ENCODE measurements at regions not wholly inside any gene's neighbourhood (a gene's known extent, or its start where the extent isn't known, plus 50 kb on each side); places are given as distances from the start of the nearest gene placed in this dataset.
"Not testable (repeated sequence)": the region's sequence is repeated elsewhere in the genome, so short reads cannot be mapped to it uniquely, and the experiment has no call there.

- no peak for DNase-seq
These were observed 134.4 kb upstream of the TOP1 start for GRCh38 chr20:40894237-40894630.

- DNase-seq = no peak
These were observed 133.4 kb upstream of the TOP1 start for GRCh38 chr20:40895182-40895581.

- no peak for DNase-seq
These were observed 131.6 kb upstream of the TOP1 start for GRCh38 chr20:40896814-40897700.

GRCh38 chr20:40899344-40899743, 129.3 kb upstream of the TOP1 start:
- no peak for DNase-seq

- no peak for DNase-seq
These were observed 127.9 kb upstream of the TOP1 start for GRCh38 chr20:40900666-40901215.

- no peak for DNase-seq
These were observed 126.0 kb upstream of the TOP1 start for GRCh38 chr20:40902661-40903060.

GRCh38 chr20:40908309-40908708, 120.3 kb upstream of the TOP1 start:
- no peak for DNase-seq

- not testable (repeated sequence) for DNase-seq
These were observed 119.1 kb upstream of the TOP1 start for GRCh38 chr20:40909489-40909888.

GRCh38 chr20:40910436-40910835, 118.2 kb upstream of the TOP1 start:
- DNase-seq = not testable (repeated sequence)

GRCh38 chr20:40911152-40911551, 117.5 kb upstream of the TOP1 start:
- not testable (repeated sequence) for DNase-seq

GRCh38 chr20:40913224-40914185, 115.1 kb upstream of the TOP1 start:
- DNase-seq = no peak

- DNase-seq = no peak
These were observed 112.9 kb upstream of the TOP1 start for GRCh38 chr20:40915756-40916155.

- no peak for DNase-seq
These were observed 112.3 kb upstream of the TOP1 start for GRCh38 chr20:40916276-40916675.

- DNase-seq = no peak
These were observed 108.3 kb upstream of the TOP1 start for GRCh38 chr20:40920291-40920690.

GRCh38 chr20:40922865-40923264, 105.8 kb upstream of the TOP1 start:
- no peak for DNase-seq

GRCh38 chr20:40925829-40926510, 102.7 kb upstream of the TOP1 start:
- DNase-seq = no peak

GRCh38 chr20:40926928-40927327, 101.7 kb upstream of the TOP1 start:
- DNase-seq = no peak

- no peak for DNase-seq
These were observed 98.1 kb upstream of the TOP1 start for GRCh38 chr20:40930561-40930960.

GRCh38 chr20:40931410-40932044, 97.1 kb upstream of the TOP1 start:
- no peak for DNase-seq

GRCh38 chr20:40932436-40932835, 96.2 kb upstream of the TOP1 start:
- no peak for DNase-seq

GRCh38 chr20:40933758-40934157, 94.9 kb upstream of the TOP1 start:
- no peak for DNase-seq

GRCh38 chr20:40938020-40938419, 90.6 kb upstream of the TOP1 start:
- DNase-seq = no peak
